ENCODE measurements at regions not wholly inside any gene's neighbourhood (a gene's known extent, or its start where the extent isn't known, plus 50 kb on each side); places are given as distances from the start of the nearest gene placed in this dataset.

DNA sequence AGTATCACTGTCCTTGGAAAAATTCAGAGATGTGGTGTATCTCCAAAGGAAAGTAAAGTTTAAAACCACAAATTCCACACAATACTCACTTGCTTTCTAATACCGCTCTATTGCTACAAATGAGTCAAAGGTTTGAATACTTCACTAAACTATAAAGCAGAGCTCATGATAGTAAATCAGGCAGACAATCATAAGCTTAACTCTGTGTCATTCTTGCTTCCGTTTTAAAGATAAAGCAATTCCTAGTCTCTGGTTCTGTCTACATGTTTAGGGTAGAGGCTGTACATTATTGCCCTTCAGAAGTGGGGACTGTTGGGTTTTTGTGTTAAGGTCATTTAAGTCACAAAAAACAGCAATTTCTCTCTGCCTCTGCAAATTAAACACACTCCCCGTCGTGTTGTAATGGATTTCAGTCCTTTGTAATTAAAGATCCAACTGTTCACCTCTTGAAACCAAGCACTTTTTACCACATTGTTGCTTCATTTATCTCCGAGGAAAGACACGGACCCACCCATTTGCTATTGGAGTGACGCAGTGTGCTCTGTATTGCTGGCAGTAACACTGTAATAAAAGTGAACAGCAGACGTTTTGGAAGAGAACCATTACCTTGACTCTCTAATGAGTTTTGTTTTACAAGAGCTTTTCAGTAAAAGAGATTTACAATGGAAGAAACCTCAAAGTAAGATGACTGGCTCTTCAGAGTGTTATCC, 83.1 kb upstream of the CNTNAP4 start:
- ATAC-seq (ENCODE audit: low read depth), result no peak
- WGBS, 2 experiments (ENCODE audit: extremely low coverage in 2 of 2, insufficient read length in 1 of 2), result no CpG with 5 or more reads among the region's 8 CpGs
- Histone ChIP-seq H2BK15ac (ENCODE audit: low read depth, low read length) (no peak overlapping the region), H3K27me3 (ENCODE audit: control insufficient read depth, insufficient read depth, low read length) (no peaks in the 10 kb centered on the region), H3K4me3 (ENCODE audit: insufficient read depth, low read depth, low read length) (no peak overlapping the region), H2BK5ac (ENCODE audit: low read depth, low read length, poor library complexity, severe bottlenecking) (no peak overlapping the region), H3K9me1 (ENCODE audit: insufficient read depth, low read length) (no peaks in the 10 kb centered on the region), H4K5ac (ENCODE audit: low read depth, low read length) (no peak overlapping the region), H3K9me3 (ENCODE audit: control insufficient read depth, insufficient read depth, low read length) (peaks cover 5% of the 10 kb centered on the region; the same call in 1 of the 2 replicates), H3K36me3 (ENCODE audit: control insufficient read depth, insufficient read depth, low read length) (no peaks in the 10 kb centered on the region), H2AK9ac (replicated peaks; ENCODE audit: low read depth, low read length, poor library complexity) (no peak overlapping the region), H2AFZ (replicated peaks; ENCODE audit: low read length, poor library complexity) (no peak overlapping the region), H3K27ac (ENCODE audit: insufficient read depth, low read length) (no peak overlapping the region), H4K20me1 (ENCODE audit: insufficient read depth, low read length) (no peaks in the 10 kb centered on the region), H3K14ac (replicated peaks; ENCODE audit: low read depth, low read length) (no peak overlapping the region), H3K23ac (ENCODE audit: low read depth, low read length) (no peak overlapping the region), H4K91ac (ENCODE audit: insufficient read depth, low read depth, low read length) (no peak overlapping the region), H3K18ac (ENCODE audit: low read depth, low read length) (no peak overlapping the region), H2BK20ac (ENCODE audit: low read depth, low read length) (no peak overlapping the region), H3K4me2 (ENCODE audit: low read depth, low read length) (no peak overlapping the region), H3K9ac (ENCODE audit: low read depth, low read length) (no peak overlapping the region), H3K79me1 (ENCODE audit: low read depth in 1 of 2, low read length in 2 of 2) (no peaks in the 10 kb centered on the region), H3K56ac (ENCODE audit: extremely low read depth, insufficient read depth, low read length) (no peak overlapping the region), H3K4me1 (ENCODE audit: control insufficient read depth, insufficient read depth, low read length) (no peaks in the 10 kb centered on the region), H2AK5ac (ENCODE audit: low read depth, low read length) (no peak overlapping the region), H2BK120ac (ENCODE audit: low read depth, low read length) (no peak overlapping the region), H4K8ac (ENCODE audit: low read depth in 2 of 2, low read length in 2 of 2) (no peak overlapping the region), H3K4ac (ENCODE audit: low read depth, low read length) (no peak overlapping the region)
- POLR2A ChIA-PET (ENCODE audit: unreplicated experiment), result no interaction called here
- in situ Hi-C loops (cut with MboI; ENCODE audit: low sequenced_read_pairs) (no loop called here), intact Hi-C loops (cut with micrococcal nuclease) (no loop called here), dilution Hi-C loops (cut with HindIII; ENCODE audit: low sequenced_read_pairs, unreplicated experiment) (no loop called here)
- CTCF ChIA-PET, result no interaction called here
- no peak for DNase-seq
- BruUV-seq (replicated peaks), result no TSS peak
- TF ChIP-seq BHLHE40 (IDR thresholded peaks at IDR 0.05; ENCODE audit: low read depth, low read length) (no peak), POLR2A (IDR thresholded peaks at IDR 0.05; ENCODE audit: low read depth, low read length) (no peak), MAZ (IDR thresholded peaks at IDR 0.05; ENCODE audit: borderline replicate concordance, low read depth, low read length) (no peak), SMC3 (IDR thresholded peaks at IDR 0.05; ENCODE audit: low read depth, low read length) (no peak), FOS (IDR thresholded peaks at IDR 0.05; ENCODE audit: low read depth, low read length) (no peak), MXI1 (IDR thresholded peaks at IDR 0.05; ENCODE audit: borderline replicate concordance, low read depth, low read length) (no peak)
- TF ChIP-seq, protein P1, sequence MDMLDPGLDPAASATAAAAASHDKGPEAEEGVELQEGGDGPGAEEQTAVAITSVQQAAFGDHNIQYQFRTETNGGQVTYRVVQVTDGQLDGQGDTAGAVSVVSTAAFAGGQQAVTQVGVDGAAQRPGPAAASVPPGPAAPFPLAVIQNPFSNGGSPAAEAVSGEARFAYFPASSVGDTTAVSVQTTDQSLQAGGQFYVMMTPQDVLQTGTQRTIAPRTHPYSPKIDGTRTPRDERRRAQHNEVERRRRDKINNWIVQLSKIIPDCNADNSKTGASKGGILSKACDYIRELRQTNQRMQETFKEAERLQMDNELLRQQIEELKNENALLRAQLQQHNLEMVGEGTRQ (IDR thresholded peaks at IDR 0.05; ENCODE audit: low read depth, low read length), result no peak

All from IMR-90 (cell line).